OCI-LY7 (cell line): ENCODE measurements at regions not wholly inside any gene's neighbourhood (a gene's known extent, or its start where the extent isn't known, plus 50 kb on each side); places are given as distances from the start of the nearest gene placed in this dataset.

Source experiments
- BruUV-seq: library from RNA; stranded (reverse); fragments of 400-500 nt; replicated peaks from 2 replicates; lab custom pipeline; 2021; lab: Mats Ljungman, UMichigan
- CTCF ChIA-PET: fragments of 300-600 bp; sonication (Branson Sonifier 250); formaldehyde crosslinking; loops from one replicate; lab custom pipeline; 2022; ENCODE audit warnings: antibody characterized with exemption; ENCODE audit not compliant: unreplicated experiment; lab: Charles Lee
- POLR2A ChIA-PET: fragments of 300-600 bp; sonication (Branson Sonifier 250); formaldehyde crosslinking; loops from one replicate; lab custom pipeline; 2022; ENCODE audit warnings: antibody characterized with exemption; lab: Charles Lee
- DNase-seq: peaks from one replicate; pipeline ENCODE4 v3.0.0-alpha.2; 2015; ENCODE audit warnings: low spot score
- H2AFZ ChIP-seq: fragments of 200-600 bp; sonication (generic), shearing (Covaris generic); 2 replicates; pipeline ENCODE4 v1.6.1; 2014; ENCODE audit warnings: mild to moderate bottlenecking, antibody characterized with exemption, low read length, moderate library complexity
- H3K27ac ChIP-seq: fragments of 200-600 bp; sonication (generic); 2 replicates; pipeline ENCODE4 v1.5.1; 2014; ENCODE audit warnings: mixed run types, low read depth, mild to moderate bottlenecking, moderate library complexity, low read length, inconsistent platforms; ENCODE audit not compliant: poor library complexity, severe bottlenecking
- H3K36me3 ChIP-seq: fragments of 200-600 bp; sonication (generic); 2 replicates; pipeline ENCODE4 v1.6.1; 2014; ENCODE audit warnings: mild to moderate bottlenecking, antibody characterized with exemption, low read length, moderate library complexity, mixed read lengths; ENCODE audit not compliant: insufficient read depth
- H3K4me1 ChIP-seq: fragments of 200-600 bp; sonication (generic); 2 replicates; pipeline ENCODE4 v1.5.1; 2014; ENCODE audit warnings: mild to moderate bottlenecking, low read length; ENCODE audit not compliant: insufficient read depth, poor library complexity, severe bottlenecking
- H3K4me2 ChIP-seq: fragments of 200-600 bp; sonication (generic); 2 replicates; pipeline ENCODE4 v1.6.1; 2014; ENCODE audit warnings: mild to moderate bottlenecking, low read length
- H3K4me3 ChIP-seq: fragments of 200-600 bp; sonication (generic); 2 replicates; pipeline ENCODE4 v1.5.1; 2014; ENCODE audit warnings: mild to moderate bottlenecking, low read depth, low read length; ENCODE audit not compliant: poor library complexity, severe bottlenecking
- H3K79me2 ChIP-seq: fragments of 200-600 bp; sonication (generic); 2 replicates; pipeline ENCODE4 v1.6.1; 2016; ENCODE audit warnings: low read depth, mild to moderate bottlenecking, low read length, moderate library complexity, mixed read lengths; ENCODE audit not compliant: insufficient read depth
- H3K9me2 ChIP-seq: fragments of 200-600 bp; sonication (generic); 2 replicates; pipeline ENCODE4 v1.6.1; 2016; ENCODE audit warnings: mild to moderate bottlenecking, low read length, mixed read lengths; ENCODE audit not compliant: insufficient read depth
- H3K9me3 ChIP-seq: fragments of 200-600 bp; sonication (generic); 2 replicates; pipeline ENCODE4 v1.6.1; 2014; ENCODE audit warnings: mild to moderate bottlenecking, mixed run types, low read length, mixed read lengths
- H4K20me1 ChIP-seq: fragments of 200-600 bp; sonication (generic); 2 replicates; pipeline ENCODE4 v1.6.1; 2014; ENCODE audit warnings: mild to moderate bottlenecking, antibody characterized with exemption, low read length, moderate library complexity, mixed read lengths; ENCODE audit not compliant: insufficient read depth
- EZH2phosphoT487 ChIP-seq: fragments of 200-600 bp; sonication (generic); IDR thresholded peaks from 2 replicates; pipeline ENCODE4 v1.6.1; 2018; ENCODE audit warnings: low read depth, borderline replicate concordance, mild to moderate bottlenecking, mixed run types, antibody characterized with exemption, low read length, moderate library complexity, mixed read lengths
- intact Hi-C: fragments of 100-400 bp; cut with micrococcal nuclease; formaldehyde crosslinking; loops from one replicate; pipeline ENCODE4 v1.10.0; 2022; ENCODE audit not compliant: unreplicated experiment
- TF ChIP-seq, protein P1 (sequence below): fragments of 200-600 bp; sonication (generic); conservative IDR thresholded peaks from 2 replicates; pipeline ENCODE4 v1.5.1; 2014; ENCODE audit warnings: mild to moderate bottlenecking, antibody characterized with exemption, low read length, moderate library complexity, mixed read lengths

DNA sequence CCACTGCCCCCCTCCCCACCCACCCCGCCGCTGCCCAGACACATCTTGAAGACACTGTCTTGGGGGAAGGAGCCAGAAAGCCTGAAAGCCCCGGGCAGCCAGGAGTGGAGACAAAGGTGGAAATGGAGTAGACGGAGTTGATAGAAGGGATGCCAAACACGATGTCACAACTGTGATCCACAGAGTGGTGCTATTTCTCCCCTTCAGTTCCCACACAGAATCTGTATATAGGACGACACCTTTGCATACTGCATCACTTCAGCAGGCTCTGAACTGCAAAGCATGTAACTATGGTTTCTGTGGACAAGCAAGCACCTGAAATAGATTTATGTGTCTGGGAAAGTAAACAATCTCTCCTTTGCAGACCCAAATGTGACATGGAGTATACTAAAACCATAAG is 56.4 kb upstream of the F13A1 start:
- DNase-seq, result peak; percentile 29
- peaks cover 18% of the 10 kb centered on the region; the same call in 1 of the 2 replicates for H3K9me3 ChIP-seq
- H4K20me1 ChIP-seq, result no peaks in the 10 kb centered on the region
- no peak overlapping the region for H2AFZ ChIP-seq
- H3K27ac ChIP-seq, result no peak overlapping the region
- no peaks in the 10 kb centered on the region for H3K79me2 ChIP-seq
- no peaks in the 10 kb centered on the region for H3K9me2 ChIP-seq
- H3K4me3 ChIP-seq, result no peak overlapping the region
- no peaks in the 10 kb centered on the region; the same call in 1 of the 2 replicates for H3K36me3 ChIP-seq
- H3K4me1 ChIP-seq, result peaks cover 29% of the 10 kb centered on the region
- intact Hi-C loops, result no loop called here
- BruUV-seq, result no TSS peak
- POLR2A ChIA-PET, result interaction anchor here (0.6 to 1.7 kb wide), 2 partner anchors 13 to 44 kb away, joined by 3 to 12 read pairs; no protein-coding TSS in a partner anchor
- CTCF ChIA-PET, result no interaction called here
- no peak for TF ChIP-seq EZH2phosphoT487
- TF ChIP-seq, protein P1, sequence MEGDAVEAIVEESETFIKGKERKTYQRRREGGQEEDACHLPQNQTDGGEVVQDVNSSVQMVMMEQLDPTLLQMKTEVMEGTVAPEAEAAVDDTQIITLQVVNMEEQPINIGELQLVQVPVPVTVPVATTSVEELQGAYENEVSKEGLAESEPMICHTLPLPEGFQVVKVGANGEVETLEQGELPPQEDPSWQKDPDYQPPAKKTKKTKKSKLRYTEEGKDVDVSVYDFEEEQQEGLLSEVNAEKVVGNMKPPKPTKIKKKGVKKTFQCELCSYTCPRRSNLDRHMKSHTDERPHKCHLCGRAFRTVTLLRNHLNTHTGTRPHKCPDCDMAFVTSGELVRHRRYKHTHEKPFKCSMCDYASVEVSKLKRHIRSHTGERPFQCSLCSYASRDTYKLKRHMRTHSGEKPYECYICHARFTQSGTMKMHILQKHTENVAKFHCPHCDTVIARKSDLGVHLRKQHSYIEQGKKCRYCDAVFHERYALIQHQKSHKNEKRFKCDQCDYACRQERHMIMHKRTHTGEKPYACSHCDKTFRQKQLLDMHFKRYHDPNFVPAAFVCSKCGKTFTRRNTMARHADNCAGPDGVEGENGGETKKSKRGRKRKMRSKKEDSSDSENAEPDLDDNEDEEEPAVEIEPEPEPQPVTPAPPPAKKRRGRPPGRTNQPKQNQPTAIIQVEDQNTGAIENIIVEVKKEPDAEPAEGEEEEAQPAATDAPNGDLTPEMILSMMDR, result 0 out of 2 replicates have a peak, but pooled peaks have one; percentile 13
- no peak overlapping the region for H3K4me2 ChIP-seq

DNA sequence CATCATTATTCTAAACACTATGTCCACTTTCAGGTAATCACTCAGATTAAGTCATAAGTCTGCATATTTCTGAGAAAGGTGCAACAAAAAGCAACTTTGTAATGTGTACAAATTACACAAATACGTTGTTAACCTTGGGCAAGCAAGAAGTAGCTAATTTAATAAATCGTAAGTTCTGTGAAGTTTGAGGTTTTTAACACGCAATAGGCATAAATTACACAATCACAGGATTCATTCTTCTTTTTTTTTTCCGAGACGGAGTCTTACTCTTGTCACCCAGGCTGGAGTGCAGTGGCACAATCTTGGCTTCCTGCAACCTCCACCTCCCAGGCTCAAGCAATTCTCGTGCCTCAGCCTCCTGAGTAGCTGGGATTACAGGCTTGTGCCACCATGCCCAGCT is 57.2 kb upstream of the F13A1 start:
- H3K79me2 ChIP-seq, result no peaks in the 10 kb centered on the region
- H3K4me2 ChIP-seq, result no peak overlapping the region
- intact Hi-C loops, result no loop called here
- H3K27ac ChIP-seq, result no peak overlapping the region
- TF ChIP-seq, protein P1, result no peak
- TF ChIP-seq EZH2phosphoT487, result no peak
- H4K20me1 ChIP-seq, result no peaks in the 10 kb centered on the region
- BruUV-seq, result no TSS peak
- ChIA-PET CTCF (no interaction called here), POLR2A (interaction anchor here (0.9 to 1.7 kb wide), 2 partner anchors 9 to 14 kb away, joined by 3 to 12 read pairs; no protein-coding TSS in a partner anchor)
- H3K9me3 ChIP-seq, result peaks cover 10% of the 10 kb centered on the region; the same call in 1 of the 2 replicates
- H3K36me3 ChIP-seq, result no peaks in the 10 kb centered on the region; the same call in 1 of the 2 replicates
- DNase-seq, result no peak
- H2AFZ ChIP-seq, result no peak overlapping the region
- H3K9me2 ChIP-seq, result no peaks in the 10 kb centered on the region
- peaks cover 34% of the 10 kb centered on the region for H3K4me1 ChIP-seq
- no peak overlapping the region for H3K4me3 ChIP-seq

DNA sequence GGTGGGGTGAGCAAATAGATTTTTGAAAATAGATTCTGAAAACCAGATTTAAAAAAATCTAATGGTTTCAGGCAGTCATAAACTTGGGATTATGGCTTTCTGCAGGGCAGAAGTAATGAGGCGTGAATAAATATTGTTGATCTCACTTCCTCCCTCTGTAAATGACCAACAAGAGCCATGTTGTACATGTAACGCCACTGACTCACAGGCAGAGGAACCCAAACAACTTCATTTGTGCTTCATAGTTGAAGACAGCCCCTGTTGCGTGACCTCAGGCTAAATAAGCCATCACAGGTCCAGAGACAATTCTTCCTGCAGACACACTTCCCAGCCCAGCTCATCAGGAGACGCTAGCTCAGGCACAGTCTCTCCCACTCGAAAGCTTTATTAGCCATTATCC is 59.1 kb upstream of the F13A1 start:
- intact Hi-C loops, result no loop called here
- H3K4me1 ChIP-seq, result peaks cover 52% of the 10 kb centered on the region
- peak overlapping the region; percentile 61; the same call in 1 of the 2 replicates for H2AFZ ChIP-seq
- DNase-seq, result peak; percentile 47
- no peak overlapping the region for H3K4me3 ChIP-seq
- no peaks in the 10 kb centered on the region for H3K79me2 ChIP-seq
- peak overlapping the region; percentile 15 for H3K27ac ChIP-seq
- no peaks in the 10 kb centered on the region for H4K20me1 ChIP-seq
- no peaks in the 10 kb centered on the region for H3K9me3 ChIP-seq
- H3K9me2 ChIP-seq, result no peaks in the 10 kb centered on the region
- TF ChIP-seq EZH2phosphoT487, result no peak
- TF ChIP-seq, protein P1, result no peak
- no TSS peak for BruUV-seq
- POLR2A ChIA-PET, result interaction anchor here (0.9 to 1.0 kb wide), 2 partner anchors 12 to 17 kb away, joined by 3 read pairs; no protein-coding TSS in a partner anchor
- CTCF ChIA-PET, result no interaction called here
- H3K36me3 ChIP-seq, result no peaks in the 10 kb centered on the region
- peak overlapping the region; percentile 34 for H3K4me2 ChIP-seq
